ENCODE measurements at regions not wholly inside any gene's neighbourhood (a gene's known extent, or its start where the extent isn't known, plus 50 kb on each side); places are given as distances from the start of the nearest gene placed in this dataset.

GRCh38 chr5:27832886-27833285, 794.5 kb upstream of the CDH9 start (continued):
- TF ChIP-seq CSRNP3 (CRISPR knock-in tag; IDR thresholded peaks at IDR 0.05) (no peak), ESRRG (CRISPR knock-in tag; IDR thresholded peaks at IDR 0.05) (no peak), ZNF8 (CRISPR knock-in tag; IDR thresholded peaks at IDR 0.05) (no peak)

DNA sequence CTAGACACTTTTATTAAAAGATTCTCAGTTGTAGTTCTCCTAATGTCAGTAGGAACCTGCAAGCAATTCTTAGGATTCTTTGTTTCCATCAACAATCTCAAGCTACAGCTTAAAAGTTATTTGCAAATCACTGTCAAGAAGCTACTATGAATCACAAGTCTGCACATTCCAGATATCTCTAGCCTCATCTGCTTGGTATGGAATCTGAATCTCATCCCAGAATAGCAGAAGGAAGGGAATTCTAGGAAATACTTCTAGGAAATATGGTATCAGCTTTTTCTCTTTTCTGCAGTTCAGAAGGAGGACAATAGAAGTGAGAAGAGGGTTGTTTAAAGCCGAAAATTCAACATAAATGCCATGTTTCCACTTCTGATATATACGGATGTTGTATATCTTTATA, 792.2 kb upstream of the CDH9 start:
- no peak for ATAC-seq

GRCh38 chr5:27821681-27822080, 783.3 kb upstream of the CDH9 start:
- no peak for ATAC-seq
- TF ChIP-seq ZFP3 (CRISPR knock-in tag; IDR thresholded peaks at IDR 0.05), result no peak
- TF ChIP-seq BACH2 (CRISPR knock-in tag; IDR thresholded peaks at IDR 0.05; ENCODE audit: borderline replicate concordance), result no peak
- TF ChIP-seq ZNF565 (CRISPR knock-in tag; conservative IDR thresholded peaks at IDR 0.05; ENCODE audit: low read depth), result no peak
- no peak for TF ChIP-seq ZFP30 (CRISPR knock-in tag; IDR thresholded peaks at IDR 0.05)
- TF ChIP-seq PATZ1 (CRISPR knock-in tag; IDR thresholded peaks at IDR 0.05; ENCODE audit: borderline replicate concordance), result no peak
- TF ChIP-seq ISL1 (CRISPR knock-in tag; IDR thresholded peaks at IDR 0.05), result no peak
- no peak for TF ChIP-seq PPARA (CRISPR knock-in tag; IDR thresholded peaks at IDR 0.05; ENCODE audit: borderline replicate concordance)
- TF ChIP-seq OSR1 (CRISPR knock-in tag; IDR thresholded peaks at IDR 0.05), result no peak
- TF ChIP-seq ZNF70 (CRISPR knock-in tag; IDR thresholded peaks at IDR 0.05), result no peak
- TF ChIP-seq CSRNP3 (CRISPR knock-in tag; IDR thresholded peaks at IDR 0.05), result no peak

More for the DNA sequence above, 792.2 kb upstream of the CDH9 start:
- no peak for TF ChIP-seq ZFP3 (CRISPR knock-in tag; IDR thresholded peaks at IDR 0.05)
- no peak for TF ChIP-seq ZFP30 (CRISPR knock-in tag; IDR thresholded peaks at IDR 0.05)
- TF ChIP-seq SNAI2 (CRISPR knock-in tag; IDR thresholded peaks at IDR 0.05), result no peak
- TF ChIP-seq BACH2 (CRISPR knock-in tag; IDR thresholded peaks at IDR 0.05; ENCODE audit: borderline replicate concordance), result no peak
- TF ChIP-seq ZNF70 (CRISPR knock-in tag; IDR thresholded peaks at IDR 0.05), result no peak
- TF ChIP-seq PATZ1 (CRISPR knock-in tag; IDR thresholded peaks at IDR 0.05; ENCODE audit: borderline replicate concordance), result no peak
- no peak for TF ChIP-seq TSHZ2 (CRISPR knock-in tag; IDR thresholded peaks at IDR 0.05)

DNA sequence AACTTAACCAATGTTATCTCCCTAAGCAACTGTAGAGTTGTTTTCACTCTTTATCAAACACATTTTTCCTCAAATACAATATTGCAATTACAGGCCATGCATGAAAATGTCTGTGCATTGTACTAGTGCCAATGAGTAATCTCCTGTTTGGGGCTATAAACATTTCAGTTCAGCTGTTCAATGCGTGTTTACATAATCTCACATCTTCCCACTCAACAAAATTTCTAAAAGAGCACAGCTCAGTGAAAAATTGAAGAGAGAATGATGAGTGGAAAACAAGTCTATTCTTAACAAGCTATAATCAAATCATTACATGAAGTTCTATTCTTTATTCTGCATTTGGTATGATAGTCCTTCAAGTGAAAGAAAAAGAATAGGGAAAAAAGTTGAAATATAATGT, 780.5 kb upstream of the CDH9 start:
- ATAC-seq, result no peak
- TF ChIP-seq PATZ1 (CRISPR knock-in tag; IDR thresholded peaks at IDR 0.05; ENCODE audit: borderline replicate concordance), result no peak
- no peak for TF ChIP-seq SNAI2 (CRISPR knock-in tag; IDR thresholded peaks at IDR 0.05)

Measured in SK-N-SH treated with all-trans-retinoic acid at 6 μM for 48 hours (cell line).